ENCODE measurements at regions not wholly inside any gene's neighbourhood (a gene's known extent, or its start where the extent isn't known, plus 50 kb on each side); places are given as distances from the start of the nearest gene placed in this dataset.

GRCh38 chr1:219374636-219375035, 201.0 kb downstream of the LYPLAL1 start:
- ATAC-seq = no peak
- no peak overlapping the region for H3K27ac ChIP-seq
- ChIA-PET POLR2A (no interaction called here), CTCF (interaction anchor here (1.2 to 1.9 kb wide), 2 partner anchors 11 to 287 kb away, joined by 3 to 6 read pairs; no protein-coding TSS in a partner anchor)
- no peak for DNase-seq (ENCODE audit: low read depth in 1 of 2, low spot score in 1 of 2)
- H3K4me2 ChIP-seq = no peak overlapping the region
- H3K4me3 ChIP-seq = no peak overlapping the region
- TF ChIP-seq RCOR1 (IDR thresholded peaks at IDR 0.05; ENCODE audit: low read depth, low read length) (no peak), ESRRA (IDR thresholded peaks at IDR 0.05; ENCODE audit: borderline replicate concordance, low read length) (no peak), KDM1A (IDR thresholded peaks at IDR 0.05; ENCODE audit: low read depth) (no peak), CBX2 (IDR thresholded peaks at IDR 0.05; ENCODE audit: borderline replicate concordance, low read depth) (no peak), CBX8 (IDR thresholded peaks at IDR 0.05) (no peak), SREBF2 (IDR thresholded peaks at IDR 0.05) (no peak), MAX (IDR thresholded peaks at IDR 0.05) (no peak), ELK1 (IDR thresholded peaks at IDR 0.05; ENCODE audit: low read depth, low read length) (no peak), HEYL (CRISPR knock-in tag; IDR thresholded peaks at IDR 0.05) (no peak), NPAS2 (CRISPR knock-in tag; IDR thresholded peaks at IDR 0.05; ENCODE audit: borderline replicate concordance) (no peak)
- TF ChIP-seq, protein P1, sequence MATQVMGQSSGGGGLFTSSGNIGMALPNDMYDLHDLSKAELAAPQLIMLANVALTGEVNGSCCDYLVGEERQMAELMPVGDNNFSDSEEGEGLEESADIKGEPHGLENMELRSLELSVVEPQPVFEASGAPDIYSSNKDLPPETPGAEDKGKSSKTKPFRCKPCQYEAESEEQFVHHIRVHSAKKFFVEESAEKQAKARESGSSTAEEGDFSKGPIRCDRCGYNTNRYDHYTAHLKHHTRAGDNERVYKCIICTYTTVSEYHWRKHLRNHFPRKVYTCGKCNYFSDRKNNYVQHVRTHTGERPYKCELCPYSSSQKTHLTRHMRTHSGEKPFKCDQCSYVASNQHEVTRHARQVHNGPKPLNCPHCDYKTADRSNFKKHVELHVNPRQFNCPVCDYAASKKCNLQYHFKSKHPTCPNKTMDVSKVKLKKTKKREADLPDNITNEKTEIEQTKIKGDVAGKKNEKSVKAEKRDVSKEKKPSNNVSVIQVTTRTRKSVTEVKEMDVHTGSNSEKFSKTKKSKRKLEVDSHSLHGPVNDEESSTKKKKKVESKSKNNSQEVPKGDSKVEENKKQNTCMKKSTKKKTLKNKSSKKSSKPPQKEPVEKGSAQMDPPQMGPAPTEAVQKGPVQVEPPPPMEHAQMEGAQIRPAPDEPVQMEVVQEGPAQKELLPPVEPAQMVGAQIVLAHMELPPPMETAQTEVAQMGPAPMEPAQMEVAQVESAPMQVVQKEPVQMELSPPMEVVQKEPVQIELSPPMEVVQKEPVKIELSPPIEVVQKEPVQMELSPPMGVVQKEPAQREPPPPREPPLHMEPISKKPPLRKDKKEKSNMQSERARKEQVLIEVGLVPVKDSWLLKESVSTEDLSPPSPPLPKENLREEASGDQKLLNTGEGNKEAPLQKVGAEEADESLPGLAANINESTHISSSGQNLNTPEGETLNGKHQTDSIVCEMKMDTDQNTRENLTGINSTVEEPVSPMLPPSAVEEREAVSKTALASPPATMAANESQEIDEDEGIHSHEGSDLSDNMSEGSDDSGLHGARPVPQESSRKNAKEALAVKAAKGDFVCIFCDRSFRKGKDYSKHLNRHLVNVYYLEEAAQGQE (IDR thresholded peaks at IDR 0.05) = no peak
- TF ChIP-seq, protein P2, sequence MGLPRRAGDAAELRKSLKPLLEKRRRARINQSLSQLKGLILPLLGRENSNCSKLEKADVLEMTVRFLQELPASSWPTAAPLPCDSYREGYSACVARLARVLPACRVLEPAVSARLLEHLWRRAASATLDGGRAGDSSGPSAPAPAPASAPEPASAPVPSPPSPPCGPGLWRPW (IDR thresholded peaks at IDR 0.05) = no peak
- TF ChIP-seq, protein P3, sequence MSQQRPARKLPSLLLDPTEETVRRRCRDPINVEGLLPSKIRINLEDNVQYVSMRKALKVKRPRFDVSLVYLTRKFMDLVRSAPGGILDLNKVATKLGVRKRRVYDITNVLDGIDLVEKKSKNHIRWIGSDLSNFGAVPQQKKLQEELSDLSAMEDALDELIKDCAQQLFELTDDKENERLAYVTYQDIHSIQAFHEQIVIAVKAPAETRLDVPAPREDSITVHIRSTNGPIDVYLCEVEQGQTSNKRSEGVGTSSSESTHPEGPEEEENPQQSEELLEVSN (IDR thresholded peaks at IDR 0.05; ENCODE audit: borderline replicate concordance, low read depth) = no peak
- H3K4me1 ChIP-seq = no peaks in the 10 kb centered on the region
- H3K9me3 ChIP-seq = no peaks in the 10 kb centered on the region
- no peak for FAIRE-seq
- 72% methylated on average over 4 of the region's 4 CpGs for WGBS (ENCODE audit: missing lambda C conversion rate)

DNA sequence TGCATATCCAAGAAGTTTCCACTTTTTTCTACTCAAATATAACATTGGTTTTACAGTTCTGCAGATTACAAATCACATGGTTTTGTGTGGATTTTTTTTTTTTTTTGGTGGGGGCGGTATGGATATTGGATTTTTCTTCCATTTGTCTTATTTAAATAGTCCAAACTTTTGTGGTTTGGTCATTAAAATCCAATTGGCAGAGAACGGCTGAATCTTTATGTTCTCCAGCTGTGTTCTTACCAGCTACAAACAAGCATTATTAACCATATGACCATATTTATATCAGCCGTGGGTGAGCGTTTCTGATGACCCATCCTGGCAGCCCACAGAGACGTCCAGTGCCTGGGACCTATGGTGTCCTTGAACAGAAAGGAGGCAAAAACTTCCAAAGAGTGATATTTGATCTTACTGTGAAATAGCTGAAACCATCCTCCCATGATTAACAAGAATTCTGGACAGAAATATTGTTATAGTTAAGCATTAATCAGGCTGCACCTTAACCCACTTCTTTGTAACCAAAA, 200.4 kb downstream of the LYPLAL1 start:
- no peak for FAIRE-seq
- no peak for DNase-seq (ENCODE audit: low read depth in 1 of 2, low spot score in 1 of 2)
- no peak for ATAC-seq
- ChIA-PET POLR2A (interaction anchor here (0.7 kb wide), 1 partner anchor 64 kb away, joined by 3 read pairs; no protein-coding TSS in a partner anchor), CTCF (interaction anchor here (1.2 to 1.9 kb wide), 2 partner anchors 12 to 287 kb away, joined by 3 to 6 read pairs; no protein-coding TSS in a partner anchor)
- Histone ChIP-seq H3K4me1 (no peaks in the 10 kb centered on the region), H3K9me3 (no peaks in the 10 kb centered on the region), H3K4me3 (no peak overlapping the region), H3K4me2 (no peak overlapping the region), H3K27ac (no peak overlapping the region)
- WGBS (ENCODE audit: missing lambda C conversion rate) = 79% methylated on average over 5 of the region's 5 CpGs
- TF ChIP-seq ESRRA (IDR thresholded peaks at IDR 0.05; ENCODE audit: borderline replicate concordance, low read length) (no peak), NPAS2 (CRISPR knock-in tag; IDR thresholded peaks at IDR 0.05; ENCODE audit: borderline replicate concordance) (no peak), ZC3H11A (IDR thresholded peaks at IDR 0.05) (no peak), ZSCAN20 (CRISPR knock-in tag; IDR thresholded peaks at IDR 0.05) (no peak), RCOR1 (IDR thresholded peaks at IDR 0.05; ENCODE audit: low read depth, low read length) (no peak), HOXB13 (CRISPR knock-in tag; IDR thresholded peaks at IDR 0.05; ENCODE audit: low read depth) (no peak), HMGXB4 (CRISPR knock-in tag; IDR thresholded peaks at IDR 0.05; ENCODE audit: borderline replicate concordance) (no peak), CHD4 (IDR thresholded peaks at IDR 0.05; ENCODE audit: borderline replicate concordance) (no peak)

All from A549 (cell line).